ENCODE measurements at regions not wholly inside any gene's neighbourhood (a gene's known extent, or its start where the extent isn't known, plus 50 kb on each side); places are given as distances from the start of the nearest gene placed in this dataset.

GRCh38 chr3:178096955-178097354 is 439.3 kb upstream of the KCNMB2 start:
- TF ChIP-seq, protein P1, sequence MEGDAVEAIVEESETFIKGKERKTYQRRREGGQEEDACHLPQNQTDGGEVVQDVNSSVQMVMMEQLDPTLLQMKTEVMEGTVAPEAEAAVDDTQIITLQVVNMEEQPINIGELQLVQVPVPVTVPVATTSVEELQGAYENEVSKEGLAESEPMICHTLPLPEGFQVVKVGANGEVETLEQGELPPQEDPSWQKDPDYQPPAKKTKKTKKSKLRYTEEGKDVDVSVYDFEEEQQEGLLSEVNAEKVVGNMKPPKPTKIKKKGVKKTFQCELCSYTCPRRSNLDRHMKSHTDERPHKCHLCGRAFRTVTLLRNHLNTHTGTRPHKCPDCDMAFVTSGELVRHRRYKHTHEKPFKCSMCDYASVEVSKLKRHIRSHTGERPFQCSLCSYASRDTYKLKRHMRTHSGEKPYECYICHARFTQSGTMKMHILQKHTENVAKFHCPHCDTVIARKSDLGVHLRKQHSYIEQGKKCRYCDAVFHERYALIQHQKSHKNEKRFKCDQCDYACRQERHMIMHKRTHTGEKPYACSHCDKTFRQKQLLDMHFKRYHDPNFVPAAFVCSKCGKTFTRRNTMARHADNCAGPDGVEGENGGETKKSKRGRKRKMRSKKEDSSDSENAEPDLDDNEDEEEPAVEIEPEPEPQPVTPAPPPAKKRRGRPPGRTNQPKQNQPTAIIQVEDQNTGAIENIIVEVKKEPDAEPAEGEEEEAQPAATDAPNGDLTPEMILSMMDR (IDR thresholded peaks at IDR 0.05): no peak
- no peak for TF ChIP-seq POLR2A (IDR thresholded peaks at IDR 0.05)
- Histone ChIP-seq H3K27me3 (no peaks in the 10 kb centered on the region), H3K36me3 (ENCODE audit: low read depth, missing control alignments) (no peaks in the 10 kb centered on the region), H3K4me1 (no peaks in the 10 kb centered on the region), H3K4me3 (no peak overlapping the region), H3K27ac (no peak overlapping the region), H3K9me3 (no peaks in the 10 kb centered on the region)
- 75 to 90% methylated on average over 1 of the region's 1 CpG for WGBS, 2 donors
- DNase-seq: no peak
- intact Hi-C loops (cut with DNase I; ENCODE audit: low total_unique reads): no loop called here

DNA sequence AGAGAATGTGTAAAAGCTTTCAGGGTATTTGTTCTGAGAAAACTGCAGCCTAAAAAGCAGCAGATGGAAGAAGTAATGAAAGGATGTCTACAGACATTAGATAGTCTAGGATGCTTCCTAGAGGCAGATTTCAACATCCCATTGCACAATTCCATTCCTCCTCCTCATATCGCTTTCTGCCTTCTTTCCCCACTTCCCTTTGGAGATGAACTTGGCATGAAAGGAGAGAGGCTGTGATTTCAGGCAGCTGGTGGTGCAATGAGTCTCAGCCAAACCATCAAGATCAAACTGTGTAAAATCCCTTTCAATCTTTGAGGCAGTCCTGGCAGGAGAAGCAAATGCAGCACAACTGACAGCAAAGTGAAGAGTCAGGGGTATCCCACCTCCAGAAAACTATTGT is 438.7 kb upstream of the KCNMB2 start:
- no peaks in the 10 kb centered on the region for H3K36me3 ChIP-seq (ENCODE audit: low read depth, missing control alignments)
- H3K4me3 ChIP-seq: no peak overlapping the region
- no peaks in the 10 kb centered on the region for H3K4me1 ChIP-seq
- TF ChIP-seq POLR2A (IDR thresholded peaks at IDR 0.05): no peak
- TF ChIP-seq, protein P1 (IDR thresholded peaks at IDR 0.05): no peak
- no peak for DNase-seq
- H3K27me3 ChIP-seq: no peaks in the 10 kb centered on the region
- intact Hi-C loops (cut with DNase I; ENCODE audit: low total_unique reads): no loop called here
- WGBS, 2 donors: 35 to 37% methylated on average over 1 of the region's 1 CpG
- H3K27ac ChIP-seq: no peak overlapping the region
- H3K9me3 ChIP-seq: no peaks in the 10 kb centered on the region

- Histone ChIP-seq H3K27me3 (no peaks in the 10 kb centered on the region), H3K4me1 (no peaks in the 10 kb centered on the region), H3K36me3 (ENCODE audit: low read depth, missing control alignments) (no peaks in the 10 kb centered on the region), H3K27ac (no peak overlapping the region), H3K9me3 (no peaks in the 10 kb centered on the region), H3K4me3 (no peak overlapping the region)
- intact Hi-C loops (cut with DNase I; ENCODE audit: low total_unique reads): no loop called here
- DNase-seq: no peak
- WGBS, 2 donors: 92 to 96% methylated on average over 4 of the region's 4 CpGs
- TF ChIP-seq, protein P1 (IDR thresholded peaks at IDR 0.05): no peak
- TF ChIP-seq POLR2A (IDR thresholded peaks at IDR 0.05): no peak
Measured at GRCh38 chr3:178099274-178099673, 437.0 kb upstream of the KCNMB2 start.

- 62 to 78% methylated on average over 2 of the region's 2 CpGs for WGBS, 2 donors
- Histone ChIP-seq H3K27ac (no peak overlapping the region), H3K27me3 (no peaks in the 10 kb centered on the region), H3K9me3 (no peaks in the 10 kb centered on the region), H3K4me3 (no peak overlapping the region), H3K4me1 (no peaks in the 10 kb centered on the region), H3K36me3 (ENCODE audit: low read depth, missing control alignments) (no peaks in the 10 kb centered on the region)
- TF ChIP-seq, protein P1 (IDR thresholded peaks at IDR 0.05): no peak
- no peak for TF ChIP-seq POLR2A (IDR thresholded peaks at IDR 0.05)
- no peak for DNase-seq
- intact Hi-C loops (cut with DNase I; ENCODE audit: low total_unique reads): no loop called here
Measured at GRCh38 chr3:178099862-178100261, 436.4 kb upstream of the KCNMB2 start.

DNA sequence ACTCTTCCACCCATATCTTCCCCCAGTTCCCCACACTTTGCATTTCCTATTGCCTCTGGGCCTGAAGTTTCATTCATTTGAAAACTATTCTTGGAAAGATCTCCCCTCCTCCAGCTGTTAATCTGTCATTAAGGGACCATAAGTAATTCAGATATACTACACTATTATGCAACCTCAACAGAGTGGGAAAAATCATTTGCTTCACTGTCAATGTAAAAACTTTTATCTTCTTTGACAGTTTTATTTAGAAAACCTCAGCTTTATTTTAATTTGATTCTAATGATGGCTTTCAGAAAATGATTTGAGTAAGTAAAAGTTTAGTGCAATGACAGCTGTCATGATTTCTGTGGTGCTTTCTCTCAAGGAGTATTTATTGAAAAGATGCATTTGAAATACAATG is 435.3 kb upstream of the KCNMB2 start:
- Histone ChIP-seq H3K27ac (no peak overlapping the region), H3K27me3 (no peaks in the 10 kb centered on the region), H3K4me3 (no peak overlapping the region), H3K9me3 (no peaks in the 10 kb centered on the region), H3K36me3 (ENCODE audit: low read depth, missing control alignments) (no peaks in the 10 kb centered on the region), H3K4me1 (no peaks in the 10 kb centered on the region)
- intact Hi-C loops (cut with DNase I; ENCODE audit: low total_unique reads): no loop called here
- TF ChIP-seq, protein P1 (IDR thresholded peaks at IDR 0.05): no peak
- TF ChIP-seq POLR2A (IDR thresholded peaks at IDR 0.05): no peak
- DNase-seq: no peak

Measured in testis (tissue), 2 donors.